ENCODE measurements at regions not wholly inside any gene's neighbourhood (a gene's known extent, or its start where the extent isn't known, plus 50 kb on each side); places are given as distances from the start of the nearest gene placed in this dataset.

DNA sequence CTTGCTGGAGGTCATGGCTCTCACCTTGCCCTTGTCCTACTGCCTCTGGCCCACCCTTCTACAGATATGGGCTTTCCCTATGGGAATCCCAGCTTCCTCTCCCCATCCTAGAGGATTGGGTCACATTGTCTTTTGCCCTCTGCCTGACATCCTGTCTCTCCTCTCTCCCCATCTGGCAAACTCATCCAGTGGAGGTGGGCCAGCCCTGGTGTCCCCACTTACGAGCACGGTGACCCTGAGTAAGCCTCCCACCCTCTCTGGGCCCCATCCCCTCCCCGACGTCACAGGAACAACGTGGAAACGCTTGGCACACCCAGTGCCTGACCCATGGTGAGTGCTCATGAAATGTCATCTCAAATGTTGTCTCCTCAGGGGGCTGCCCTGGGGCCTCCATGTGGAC is 56.1 kb upstream of the ID3 start:
- DNase-seq (ENCODE audit: low spot score in 2 of 2): no peak
- Histone ChIP-seq H3K9me3 (no peaks in the 10 kb centered on the region), H3K4me3 (no peak overlapping the region), H3K27me3 (peaks cover 0 to 17% of the 10 kb centered on the region in 2 donors), H3K4me1 (peaks cover 0 to 14% (median 2%) of the 10 kb centered on the region in 4 donors), H3K27ac (no peak overlapping the region), H3K36me3 (no peaks in the 10 kb centered on the region)
- TF ChIP-seq EP300 (IDR thresholded peaks at IDR 0.05) (no peak), POLR2A (IDR thresholded peaks at IDR 0.05) (no peak)
- TF ChIP-seq, protein P1, sequence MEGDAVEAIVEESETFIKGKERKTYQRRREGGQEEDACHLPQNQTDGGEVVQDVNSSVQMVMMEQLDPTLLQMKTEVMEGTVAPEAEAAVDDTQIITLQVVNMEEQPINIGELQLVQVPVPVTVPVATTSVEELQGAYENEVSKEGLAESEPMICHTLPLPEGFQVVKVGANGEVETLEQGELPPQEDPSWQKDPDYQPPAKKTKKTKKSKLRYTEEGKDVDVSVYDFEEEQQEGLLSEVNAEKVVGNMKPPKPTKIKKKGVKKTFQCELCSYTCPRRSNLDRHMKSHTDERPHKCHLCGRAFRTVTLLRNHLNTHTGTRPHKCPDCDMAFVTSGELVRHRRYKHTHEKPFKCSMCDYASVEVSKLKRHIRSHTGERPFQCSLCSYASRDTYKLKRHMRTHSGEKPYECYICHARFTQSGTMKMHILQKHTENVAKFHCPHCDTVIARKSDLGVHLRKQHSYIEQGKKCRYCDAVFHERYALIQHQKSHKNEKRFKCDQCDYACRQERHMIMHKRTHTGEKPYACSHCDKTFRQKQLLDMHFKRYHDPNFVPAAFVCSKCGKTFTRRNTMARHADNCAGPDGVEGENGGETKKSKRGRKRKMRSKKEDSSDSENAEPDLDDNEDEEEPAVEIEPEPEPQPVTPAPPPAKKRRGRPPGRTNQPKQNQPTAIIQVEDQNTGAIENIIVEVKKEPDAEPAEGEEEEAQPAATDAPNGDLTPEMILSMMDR (IDR thresholded peaks at IDR 0.05): no peak
- WGBS, 2 donors: 42 to 57% methylated on average over 6 of the region's 6 CpGs

DNA sequence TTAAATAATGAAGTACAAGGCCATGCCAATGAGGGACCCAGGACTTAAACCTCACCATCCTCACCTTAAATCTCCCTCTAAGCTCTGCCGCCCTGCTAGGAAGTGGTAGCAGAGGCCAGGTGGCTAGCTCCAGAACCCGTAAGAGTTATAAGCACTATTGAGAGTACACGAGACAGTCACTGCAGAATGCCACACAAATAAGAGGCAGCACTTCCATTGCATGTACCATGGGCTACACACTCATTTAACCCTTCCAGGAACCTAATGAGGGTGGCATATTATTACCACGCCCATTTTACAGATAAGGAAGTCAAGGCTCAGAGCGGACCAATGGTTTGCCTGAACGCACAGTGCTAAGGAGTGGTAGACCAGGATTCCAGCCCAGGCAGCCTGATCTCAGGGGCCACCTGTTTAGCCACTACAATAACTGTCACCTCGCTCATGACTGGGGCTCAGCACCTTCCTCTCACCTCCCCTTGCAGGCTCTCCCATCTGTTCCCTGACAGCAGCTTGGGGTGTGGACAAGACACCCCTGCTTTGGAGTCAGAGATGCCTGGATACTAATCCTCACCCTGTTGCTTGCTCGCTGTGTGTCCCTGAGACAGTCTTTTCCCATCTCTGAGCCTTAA is 54.8 kb upstream of the ID3 start:
- WGBS, 2 donors: 88 to 89% methylated on average over 7 to 8 of the region's 8 CpGs
- peaks cover 0 to 7% of the 10 kb centered on the region in 2 donors for H3K27me3 ChIP-seq
- peaks cover 0 to 7% (median 0%) of the 10 kb centered on the region in 4 donors for H3K4me1 ChIP-seq
- H3K27ac ChIP-seq: no peak overlapping the region
- no peaks in the 10 kb centered on the region for H3K9me3 ChIP-seq
- TF ChIP-seq, protein P1 (IDR thresholded peaks at IDR 0.05): no peak
- TF ChIP-seq POLR2A (IDR thresholded peaks at IDR 0.05) (no peak), EP300 (IDR thresholded peaks at IDR 0.05) (no peak)
- H3K36me3 ChIP-seq: no peaks in the 10 kb centered on the region
- DNase-seq (ENCODE audit: low spot score in 2 of 2): no peak
- no peak overlapping the region for H3K4me3 ChIP-seq

DNA sequence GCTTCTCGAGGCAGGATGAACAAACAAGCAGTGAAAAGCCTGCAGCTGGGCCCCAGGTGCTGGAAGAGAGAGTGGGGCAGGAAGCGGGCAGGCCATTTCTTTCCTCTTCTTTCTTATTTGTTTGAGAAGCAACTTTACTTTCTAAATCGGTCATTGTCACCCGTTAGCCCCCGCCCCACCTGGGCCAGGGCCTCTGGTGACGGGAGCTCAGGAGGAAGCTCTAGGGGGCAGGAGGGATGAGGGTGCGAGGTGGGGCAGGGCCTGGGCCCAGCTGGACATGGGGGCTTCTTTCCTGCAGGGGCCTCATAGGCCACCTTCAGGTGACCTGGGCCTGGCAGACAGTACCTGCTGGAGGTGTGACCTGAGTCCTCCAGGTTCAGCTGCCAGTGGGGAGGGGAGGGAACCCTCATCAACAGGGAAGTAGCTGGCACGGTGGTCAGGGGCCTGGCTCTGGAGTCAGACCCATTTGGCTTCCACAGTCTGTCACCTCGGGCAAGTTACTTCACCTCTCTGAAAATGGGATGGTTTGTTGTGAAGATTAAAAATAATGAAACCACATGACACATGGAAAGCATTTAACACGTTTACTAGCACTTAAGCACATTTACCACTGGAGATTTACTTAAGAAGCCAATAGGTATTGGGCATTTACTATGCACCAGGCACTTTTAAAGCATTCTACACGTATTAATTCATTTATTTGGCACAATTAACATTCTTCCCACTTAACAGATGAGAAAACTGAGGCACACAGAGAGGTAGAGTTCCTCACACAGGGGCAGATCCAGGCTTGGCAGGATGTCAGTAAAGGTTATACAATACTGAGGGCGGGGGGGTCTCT is 54.1 kb upstream of the ID3 start:
- H3K27me3 ChIP-seq: peaks cover 0 to under 1% of the 10 kb centered on the region in 2 donors
- no peak for DNase-seq (ENCODE audit: low spot score in 2 of 2)
- H3K36me3 ChIP-seq: no peaks in the 10 kb centered on the region
- TF ChIP-seq EP300 (IDR thresholded peaks at IDR 0.05): no peak
- TF ChIP-seq, protein P1 (IDR thresholded peaks at IDR 0.05): no peak
- peak overlapping the region in 1 of 4 donors; percentile 44 for H3K27ac ChIP-seq
- H3K9me3 ChIP-seq: no peaks in the 10 kb centered on the region
- 64 to 69% methylated on average over 12 of the region's 12 CpGs for WGBS, 2 donors
- no peak overlapping the region for H3K4me3 ChIP-seq
- H3K4me1 ChIP-seq: peaks cover 0 to 7% (median 0%) of the 10 kb centered on the region in 4 donors

DNA sequence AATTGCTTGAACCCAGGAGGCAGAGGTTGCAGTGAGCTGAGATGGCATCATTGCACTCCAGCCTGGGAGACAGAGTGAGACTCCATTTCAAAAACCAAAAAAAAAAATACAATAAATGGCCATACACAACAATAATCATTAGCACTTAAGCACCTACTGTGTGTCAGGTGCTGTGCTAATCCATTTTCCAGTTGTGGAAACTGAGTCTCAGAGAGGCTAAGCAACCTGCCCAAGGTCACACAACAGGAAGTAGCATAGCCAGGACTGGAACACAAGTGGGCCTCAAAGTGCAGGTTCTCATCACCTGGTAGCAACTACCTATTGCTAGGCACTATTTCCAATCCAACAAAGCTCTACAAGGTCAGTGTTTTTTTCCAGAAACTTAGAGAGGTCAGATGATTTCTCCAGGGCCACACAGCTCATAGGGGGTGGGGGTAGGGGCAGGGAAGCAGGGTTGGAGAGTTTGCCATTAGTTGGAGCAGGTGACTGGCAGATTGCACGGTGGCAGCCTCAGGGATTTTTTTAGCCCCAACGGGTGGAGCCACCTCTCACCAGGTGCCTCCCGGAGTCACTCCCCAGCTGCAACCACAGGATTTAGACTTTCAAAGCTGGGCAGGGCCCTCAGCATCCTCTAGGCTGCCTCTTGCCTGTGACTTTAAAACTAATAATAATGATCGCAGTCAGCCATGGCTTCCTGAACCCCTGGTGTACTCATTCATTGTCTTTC is 52.5 kb upstream of the ID3 start:
- H3K4me1 ChIP-seq: peaks cover 0 to 7% (median 0%) of the 10 kb centered on the region in 4 donors
- 68 to 69% methylated on average over 3 to 4 of the region's 4 CpGs for WGBS, 2 donors
- H3K27me3 ChIP-seq: no peaks in the 10 kb centered on the region

More for the DNA sequence above, 52.5 kb upstream of the ID3 start:
- H3K4me3 ChIP-seq: no peak overlapping the region
- TF ChIP-seq, protein P1 (IDR thresholded peaks at IDR 0.05): no peak
- TF ChIP-seq EP300 (IDR thresholded peaks at IDR 0.05) (no peak), POLR2A (IDR thresholded peaks at IDR 0.05) (no peak)
- DNase-seq (ENCODE audit: low spot score in 2 of 2): no peak
- H3K27ac ChIP-seq: no peak overlapping the region
- no peaks in the 10 kb centered on the region for H3K36me3 ChIP-seq
- H3K9me3 ChIP-seq: no peaks in the 10 kb centered on the region
